ENCODE measurements at regions not wholly inside any gene's neighbourhood (a gene's known extent, or its start where the extent isn't known, plus 50 kb on each side); places are given as distances from the start of the nearest gene placed in this dataset.

- no peak overlapping the region for H2AFZ ChIP-seq (ENCODE audit: low read length)
- TF ChIP-seq, protein P1, sequence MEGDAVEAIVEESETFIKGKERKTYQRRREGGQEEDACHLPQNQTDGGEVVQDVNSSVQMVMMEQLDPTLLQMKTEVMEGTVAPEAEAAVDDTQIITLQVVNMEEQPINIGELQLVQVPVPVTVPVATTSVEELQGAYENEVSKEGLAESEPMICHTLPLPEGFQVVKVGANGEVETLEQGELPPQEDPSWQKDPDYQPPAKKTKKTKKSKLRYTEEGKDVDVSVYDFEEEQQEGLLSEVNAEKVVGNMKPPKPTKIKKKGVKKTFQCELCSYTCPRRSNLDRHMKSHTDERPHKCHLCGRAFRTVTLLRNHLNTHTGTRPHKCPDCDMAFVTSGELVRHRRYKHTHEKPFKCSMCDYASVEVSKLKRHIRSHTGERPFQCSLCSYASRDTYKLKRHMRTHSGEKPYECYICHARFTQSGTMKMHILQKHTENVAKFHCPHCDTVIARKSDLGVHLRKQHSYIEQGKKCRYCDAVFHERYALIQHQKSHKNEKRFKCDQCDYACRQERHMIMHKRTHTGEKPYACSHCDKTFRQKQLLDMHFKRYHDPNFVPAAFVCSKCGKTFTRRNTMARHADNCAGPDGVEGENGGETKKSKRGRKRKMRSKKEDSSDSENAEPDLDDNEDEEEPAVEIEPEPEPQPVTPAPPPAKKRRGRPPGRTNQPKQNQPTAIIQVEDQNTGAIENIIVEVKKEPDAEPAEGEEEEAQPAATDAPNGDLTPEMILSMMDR (IDR thresholded peaks at IDR 0.05; ENCODE audit: extremely low read depth, low read depth, low read length), result no peak
- H3K36me3 ChIP-seq (ENCODE audit: insufficient read depth, low read length), result no peaks in the 10 kb centered on the region
- no peak overlapping the region for H3K4me3 ChIP-seq (ENCODE audit: insufficient read depth, low read length)
- no peak overlapping the region for H3K27ac ChIP-seq (ENCODE audit: low read depth, low read length)
- H3K79me2 ChIP-seq (ENCODE audit: insufficient read depth, low read length), result no peaks in the 10 kb centered on the region
- H4K20me1 ChIP-seq (ENCODE audit: insufficient read depth, low read length), result no peaks in the 10 kb centered on the region
- no peak overlapping the region for H3K4me2 ChIP-seq (ENCODE audit: insufficient read depth, low read length)
- DNase-seq (ENCODE audit: insufficient read length, low spot score, missing footprints), result no peak
- H3K27me3 ChIP-seq (ENCODE audit: insufficient read depth, low read length), result no peaks in the 10 kb centered on the region
- H3K4me1 ChIP-seq (ENCODE audit: insufficient read depth, low read length), result no peaks in the 10 kb centered on the region
- H3K9me3 ChIP-seq (ENCODE audit: low read depth, low read length), result no peaks in the 10 kb centered on the region
These were observed 1187.6 kb downstream of the RPA4 start for GRCh38 chrX:98071331-98071730.

- DNase-seq (ENCODE audit: insufficient read length, low spot score, missing footprints), result no peak
- no peak overlapping the region for H3K4me2 ChIP-seq (ENCODE audit: insufficient read depth, low read length)
- H3K27ac ChIP-seq (ENCODE audit: low read depth, low read length), result no peak overlapping the region
- H3K27me3 ChIP-seq (ENCODE audit: insufficient read depth, low read length), result no peaks in the 10 kb centered on the region
- no peaks in the 10 kb centered on the region for H4K20me1 ChIP-seq (ENCODE audit: insufficient read depth, low read length)
- no peak overlapping the region for H3K4me3 ChIP-seq (ENCODE audit: insufficient read depth, low read length)
- no peaks in the 10 kb centered on the region for H3K79me2 ChIP-seq (ENCODE audit: insufficient read depth, low read length)
- H2AFZ ChIP-seq (ENCODE audit: low read length), result no peak overlapping the region
- no peaks in the 10 kb centered on the region for H3K9me3 ChIP-seq (ENCODE audit: low read depth, low read length)
- H3K4me1 ChIP-seq (ENCODE audit: insufficient read depth, low read length), result no peaks in the 10 kb centered on the region
- H3K36me3 ChIP-seq (ENCODE audit: insufficient read depth, low read length), result no peaks in the 10 kb centered on the region
- TF ChIP-seq, protein P1 (IDR thresholded peaks at IDR 0.05; ENCODE audit: extremely low read depth, low read depth, low read length), result no peak
These were observed 1193.7 kb downstream of the RPA4 start for GRCh38 chrX:98077440-98077839.

- no peaks in the 10 kb centered on the region for H3K9me3 ChIP-seq (ENCODE audit: low read depth, low read length)
- H3K4me3 ChIP-seq (ENCODE audit: insufficient read depth, low read length), result no peak overlapping the region
- H3K4me2 ChIP-seq (ENCODE audit: insufficient read depth, low read length), result no peak overlapping the region
- TF ChIP-seq, protein P1 (IDR thresholded peaks at IDR 0.05; ENCODE audit: extremely low read depth, low read depth, low read length), result no peak
- H3K4me1 ChIP-seq (ENCODE audit: insufficient read depth, low read length), result no peaks in the 10 kb centered on the region
- no peak overlapping the region for H2AFZ ChIP-seq (ENCODE audit: low read length)
- H3K79me2 ChIP-seq (ENCODE audit: insufficient read depth, low read length), result no peaks in the 10 kb centered on the region
- no peak for DNase-seq (ENCODE audit: insufficient read length, low spot score, missing footprints)
- no peaks in the 10 kb centered on the region for H3K27me3 ChIP-seq (ENCODE audit: insufficient read depth, low read length)
- no peaks in the 10 kb centered on the region for H4K20me1 ChIP-seq (ENCODE audit: insufficient read depth, low read length)
- H3K27ac ChIP-seq (ENCODE audit: low read depth, low read length), result no peak overlapping the region
- no peaks in the 10 kb centered on the region for H3K36me3 ChIP-seq (ENCODE audit: insufficient read depth, low read length)
These were observed 1228.0 kb downstream of the RPA4 start for GRCh38 chrX:98111684-98112083.

DNA sequence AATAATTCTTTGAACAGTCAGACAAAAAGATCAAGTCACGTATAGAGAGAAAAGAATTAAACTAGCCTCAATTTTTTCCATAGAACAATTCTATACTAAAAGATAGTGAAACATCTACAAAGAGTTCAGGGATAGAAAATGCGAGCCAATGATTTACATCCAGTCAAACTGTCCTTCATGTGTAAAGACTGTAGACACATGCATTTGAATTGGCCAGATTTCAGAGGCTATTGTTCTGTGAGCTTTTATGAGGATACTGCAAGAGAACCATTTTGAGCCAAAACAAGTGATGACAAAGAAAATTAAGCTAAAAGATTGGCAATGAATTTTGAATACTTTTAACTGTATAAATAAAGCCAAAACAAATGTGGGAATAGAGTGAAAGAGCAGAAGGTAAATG lies 1230.3 kb downstream of the RPA4 start:
- no peaks in the 10 kb centered on the region for H3K4me1 ChIP-seq (ENCODE audit: insufficient read depth, low read length)
- TF ChIP-seq, protein P1 (IDR thresholded peaks at IDR 0.05; ENCODE audit: extremely low read depth, low read depth, low read length), result no peak
- H3K4me2 ChIP-seq (ENCODE audit: insufficient read depth, low read length), result no peak overlapping the region
- H3K79me2 ChIP-seq (ENCODE audit: insufficient read depth, low read length), result no peaks in the 10 kb centered on the region
- H2AFZ ChIP-seq (ENCODE audit: low read length), result no peak overlapping the region
- no peaks in the 10 kb centered on the region for H3K9me3 ChIP-seq (ENCODE audit: low read depth, low read length)
- H4K20me1 ChIP-seq (ENCODE audit: insufficient read depth, low read length), result no peaks in the 10 kb centered on the region
- H3K4me3 ChIP-seq (ENCODE audit: insufficient read depth, low read length), result no peak overlapping the region
- DNase-seq (ENCODE audit: insufficient read length, low spot score, missing footprints), result no peak
- no peaks in the 10 kb centered on the region for H3K36me3 ChIP-seq (ENCODE audit: insufficient read depth, low read length)
- H3K27ac ChIP-seq (ENCODE audit: low read depth, low read length), result no peak overlapping the region
- H3K27me3 ChIP-seq (ENCODE audit: insufficient read depth, low read length), result no peaks in the 10 kb centered on the region

Measured in osteoblast (primary cell).